OCI-LY7 (cell line): ENCODE measurements at regions not wholly inside any gene's neighbourhood (a gene's known extent, or its start where the extent isn't known, plus 50 kb on each side); places are given as distances from the start of the nearest gene placed in this dataset.

Experiments
- BruUV-seq: library from RNA; stranded (reverse); fragments of 400-500 nt; replicated peaks from 2 replicates; lab custom pipeline; 2021; lab: Mats Ljungman, UMichigan
- CTCF ChIA-PET: fragments of 300-600 bp; sonication (Branson Sonifier 250); formaldehyde crosslinking; loops from one replicate; lab custom pipeline; 2022; ENCODE audit warnings: antibody characterized with exemption; ENCODE audit not compliant: unreplicated experiment; lab: Charles Lee
- POLR2A ChIA-PET: fragments of 300-600 bp; sonication (Branson Sonifier 250); formaldehyde crosslinking; loops from one replicate; lab custom pipeline; 2022; ENCODE audit warnings: antibody characterized with exemption; lab: Charles Lee
- DNase-seq: peaks from one replicate; pipeline ENCODE4 v3.0.0-alpha.2; 2015; ENCODE audit warnings: low spot score
- H2AFZ ChIP-seq: fragments of 200-600 bp; sonication (generic), shearing (Covaris generic); 2 replicates; pipeline ENCODE4 v1.6.1; 2014; ENCODE audit warnings: mild to moderate bottlenecking, antibody characterized with exemption, low read length, moderate library complexity
- H3K27ac ChIP-seq: fragments of 200-600 bp; sonication (generic); 2 replicates; pipeline ENCODE4 v1.5.1; 2014; ENCODE audit warnings: mixed run types, low read depth, mild to moderate bottlenecking, moderate library complexity, low read length, inconsistent platforms; ENCODE audit not compliant: poor library complexity, severe bottlenecking
- H3K36me3 ChIP-seq: fragments of 200-600 bp; sonication (generic); 2 replicates; pipeline ENCODE4 v1.6.1; 2014; ENCODE audit warnings: mild to moderate bottlenecking, antibody characterized with exemption, low read length, moderate library complexity, mixed read lengths; ENCODE audit not compliant: insufficient read depth
- H3K4me1 ChIP-seq: fragments of 200-600 bp; sonication (generic); 2 replicates; pipeline ENCODE4 v1.5.1; 2014; ENCODE audit warnings: mild to moderate bottlenecking, low read length; ENCODE audit not compliant: insufficient read depth, poor library complexity, severe bottlenecking
- H3K4me2 ChIP-seq: fragments of 200-600 bp; sonication (generic); 2 replicates; pipeline ENCODE4 v1.6.1; 2014; ENCODE audit warnings: mild to moderate bottlenecking, low read length
- H3K4me3 ChIP-seq: fragments of 200-600 bp; sonication (generic); 2 replicates; pipeline ENCODE4 v1.5.1; 2014; ENCODE audit warnings: mild to moderate bottlenecking, low read depth, low read length; ENCODE audit not compliant: poor library complexity, severe bottlenecking
- H3K79me2 ChIP-seq: fragments of 200-600 bp; sonication (generic); 2 replicates; pipeline ENCODE4 v1.6.1; 2016; ENCODE audit warnings: low read depth, mild to moderate bottlenecking, low read length, moderate library complexity, mixed read lengths; ENCODE audit not compliant: insufficient read depth
- H3K9me2 ChIP-seq: fragments of 200-600 bp; sonication (generic); 2 replicates; pipeline ENCODE4 v1.6.1; 2016; ENCODE audit warnings: mild to moderate bottlenecking, low read length, mixed read lengths; ENCODE audit not compliant: insufficient read depth
- H3K9me3 ChIP-seq: fragments of 200-600 bp; sonication (generic); 2 replicates; pipeline ENCODE4 v1.6.1; 2014; ENCODE audit warnings: mild to moderate bottlenecking, mixed run types, low read length, mixed read lengths
- H4K20me1 ChIP-seq: fragments of 200-600 bp; sonication (generic); 2 replicates; pipeline ENCODE4 v1.6.1; 2014; ENCODE audit warnings: mild to moderate bottlenecking, antibody characterized with exemption, low read length, moderate library complexity, mixed read lengths; ENCODE audit not compliant: insufficient read depth
- EZH2phosphoT487 ChIP-seq: fragments of 200-600 bp; sonication (generic); IDR thresholded peaks from 2 replicates; pipeline ENCODE4 v1.6.1; 2018; ENCODE audit warnings: low read depth, borderline replicate concordance, mild to moderate bottlenecking, mixed run types, antibody characterized with exemption, low read length, moderate library complexity, mixed read lengths
- intact Hi-C: fragments of 100-400 bp; cut with micrococcal nuclease; formaldehyde crosslinking; loops from one replicate; pipeline ENCODE4 v1.10.0; 2022; ENCODE audit not compliant: unreplicated experiment
- TF ChIP-seq, protein P1 (sequence below): fragments of 200-600 bp; sonication (generic); conservative IDR thresholded peaks from 2 replicates; pipeline ENCODE4 v1.5.1; 2014; ENCODE audit warnings: mild to moderate bottlenecking, antibody characterized with exemption, low read length, moderate library complexity, mixed read lengths

DNA sequence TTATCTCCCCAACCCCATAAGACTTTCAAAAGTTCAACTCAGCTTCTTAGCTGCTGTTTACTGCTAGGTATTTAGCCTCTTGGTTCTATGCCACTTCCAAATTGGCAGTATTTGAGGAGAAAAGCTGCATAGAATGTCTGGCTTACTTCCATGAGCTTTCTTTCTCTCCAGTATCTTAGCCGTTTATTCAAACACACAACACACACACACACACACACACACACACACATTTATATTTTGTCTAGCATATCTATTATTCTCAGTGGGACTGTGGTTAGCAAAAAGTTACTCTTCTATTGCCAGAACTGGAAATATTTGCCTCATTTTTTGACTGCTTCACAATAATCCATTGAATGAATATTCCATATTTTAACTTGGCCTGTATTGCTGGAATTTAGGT is 634.2 kb upstream of the IMPG1 start:
- Histone ChIP-seq H3K27ac (no peak overlapping the region), H3K36me3 (no peaks in the 10 kb centered on the region), H3K4me1 (no peaks in the 10 kb centered on the region), H3K79me2 (no peaks in the 10 kb centered on the region), H3K4me3 (no peak overlapping the region), H3K9me2 (no peaks in the 10 kb centered on the region), H2AFZ (no peak overlapping the region), H4K20me1 (no peaks in the 10 kb centered on the region), H3K4me2 (no peak overlapping the region), H3K9me3 (no peaks in the 10 kb centered on the region)
- POLR2A ChIA-PET, result no interaction called here
- no TSS peak for BruUV-seq
- intact Hi-C loops, result no loop called here
- no peak for DNase-seq
- TF ChIP-seq, protein P1, sequence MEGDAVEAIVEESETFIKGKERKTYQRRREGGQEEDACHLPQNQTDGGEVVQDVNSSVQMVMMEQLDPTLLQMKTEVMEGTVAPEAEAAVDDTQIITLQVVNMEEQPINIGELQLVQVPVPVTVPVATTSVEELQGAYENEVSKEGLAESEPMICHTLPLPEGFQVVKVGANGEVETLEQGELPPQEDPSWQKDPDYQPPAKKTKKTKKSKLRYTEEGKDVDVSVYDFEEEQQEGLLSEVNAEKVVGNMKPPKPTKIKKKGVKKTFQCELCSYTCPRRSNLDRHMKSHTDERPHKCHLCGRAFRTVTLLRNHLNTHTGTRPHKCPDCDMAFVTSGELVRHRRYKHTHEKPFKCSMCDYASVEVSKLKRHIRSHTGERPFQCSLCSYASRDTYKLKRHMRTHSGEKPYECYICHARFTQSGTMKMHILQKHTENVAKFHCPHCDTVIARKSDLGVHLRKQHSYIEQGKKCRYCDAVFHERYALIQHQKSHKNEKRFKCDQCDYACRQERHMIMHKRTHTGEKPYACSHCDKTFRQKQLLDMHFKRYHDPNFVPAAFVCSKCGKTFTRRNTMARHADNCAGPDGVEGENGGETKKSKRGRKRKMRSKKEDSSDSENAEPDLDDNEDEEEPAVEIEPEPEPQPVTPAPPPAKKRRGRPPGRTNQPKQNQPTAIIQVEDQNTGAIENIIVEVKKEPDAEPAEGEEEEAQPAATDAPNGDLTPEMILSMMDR, result no peak
- TF ChIP-seq EZH2phosphoT487, result no peak
- CTCF ChIA-PET, result no interaction called here

DNA sequence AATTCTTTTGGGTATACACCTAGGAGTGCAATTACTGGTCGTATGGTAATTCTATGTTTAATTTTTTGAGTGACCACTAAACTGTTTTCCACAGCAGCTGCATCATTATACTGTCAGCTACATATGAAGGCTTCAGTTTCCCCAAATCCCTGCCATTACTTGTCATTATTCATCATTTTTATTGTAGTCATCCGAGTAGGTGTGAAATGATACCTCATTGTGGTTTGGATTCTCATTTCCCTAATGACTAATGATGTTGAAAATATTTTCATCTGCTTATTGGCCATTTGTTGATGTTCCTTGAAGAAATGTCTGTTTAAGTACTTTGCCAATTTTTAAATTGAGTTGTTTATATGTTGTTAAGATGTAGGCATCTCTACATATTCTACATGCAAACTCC is 633.6 kb upstream of the IMPG1 start:
- Histone ChIP-seq H3K4me3 (no peak overlapping the region), H2AFZ (no peak overlapping the region), H3K27ac (no peak overlapping the region), H4K20me1 (no peaks in the 10 kb centered on the region), H3K4me2 (no peak overlapping the region), H3K79me2 (no peaks in the 10 kb centered on the region), H3K4me1 (no peaks in the 10 kb centered on the region), H3K36me3 (no peaks in the 10 kb centered on the region), H3K9me3 (no peaks in the 10 kb centered on the region), H3K9me2 (no peaks in the 10 kb centered on the region)
- DNase-seq, result no peak
- POLR2A ChIA-PET, result no interaction called here
- CTCF ChIA-PET, result no interaction called here
- TF ChIP-seq, protein P1, result no peak
- no peak for TF ChIP-seq EZH2phosphoT487
- BruUV-seq, result no TSS peak
- intact Hi-C loops, result no loop called here

DNA sequence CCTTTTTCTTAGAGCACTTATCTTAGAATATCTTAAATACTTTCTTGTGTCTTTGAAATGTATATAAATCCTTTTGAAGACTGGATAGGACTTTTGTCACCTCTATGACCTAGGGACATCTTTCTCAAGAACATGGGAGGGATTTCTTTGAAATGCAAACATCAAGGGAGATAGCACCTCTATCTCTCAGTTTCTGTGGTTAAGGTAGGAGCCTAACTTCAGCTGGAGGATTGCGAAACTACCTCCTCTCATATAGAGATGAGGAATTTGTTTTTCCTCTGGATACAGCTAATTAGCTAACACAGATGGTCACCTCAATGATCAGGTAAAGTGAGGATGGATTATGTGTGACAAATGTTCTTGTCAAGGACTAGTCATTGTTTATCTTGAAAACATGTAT is 631.3 kb upstream of the IMPG1 start:
- Histone ChIP-seq H3K9me2 (no peaks in the 10 kb centered on the region), H3K36me3 (no peaks in the 10 kb centered on the region), H3K79me2 (no peaks in the 10 kb centered on the region), H3K4me3 (no peak overlapping the region), H4K20me1 (no peaks in the 10 kb centered on the region), H3K4me2 (no peak overlapping the region), H3K27ac (no peak overlapping the region), H3K4me1 (no peaks in the 10 kb centered on the region), H3K9me3 (no peaks in the 10 kb centered on the region), H2AFZ (no peak overlapping the region)
- CTCF ChIA-PET, result no interaction called here
- no peak for DNase-seq
- POLR2A ChIA-PET, result no interaction called here
- no TSS peak for BruUV-seq
- intact Hi-C loops, result no loop called here
- no peak for TF ChIP-seq EZH2phosphoT487
- TF ChIP-seq, protein P1, result no peak
